T-cell (primary cell): ENCODE measurements at regions not wholly inside any gene's neighbourhood (a gene's known extent, or its start where the extent isn't known, plus 50 kb on each side); places are given as distances from the start of the nearest gene placed in this dataset.

Source experiments
- ATAC-seq, 4 experiments: fragments of 200-7000 bp in 3 of 4; fragments of 150-1000 bp in 1 of 4; cut with Tn5 transposase; replicated peaks in 1 of 4; 1 replicate in 3 of 4; 2 replicates in 1 of 4; pipeline ENCODE4 v1.10.0; 2021; ENCODE audit warnings: moderate library complexity in 3 of 4, mild to moderate bottlenecking in 2 of 4, moderate number of reproducible peaks in 1 of 4
- CTCF ChIA-PET, 2 donors: fragments of 300-600 bp; sonication (Branson Sonifier 250); formaldehyde crosslinking; loops; one replicate each; lab custom pipeline; 2022; ENCODE audit warnings: antibody characterized with exemption in 2 of 2; lab: Charles Lee
- POLR2A ChIA-PET, 2 donors: fragments of 300-600 bp; sonication (Branson Sonifier 250); formaldehyde crosslinking; loops; one replicate each; lab custom pipeline; 2022; ENCODE audit warnings: antibody characterized with exemption in 2 of 2; lab: Charles Lee
- DNase-seq, 35 experiments: peaks; one replicate each; pipeline versions ENCODE4 v3.0.0 to v3.0.0-alpha.2; 2013 to 2023
- H3K27ac ChIP-seq: one replicate; pipeline ENCODE4 v1.5.1; 2013; ENCODE audit warnings: low read length
- H3K27me3 ChIP-seq, 2 experiments: replicated peaks in 1 of 2; 1 replicate in 1 of 2; 2 replicates in 1 of 2; pipeline versions ENCODE4 v1.6.1 to v1.7.0; 2013; ENCODE audit warnings: low read length in 1 of 2, mixed read lengths in 1 of 2; ENCODE audit not compliant: control insufficient read depth in 2 of 2, insufficient read depth in 2 of 2; ENCODE audit errors: extremely low read depth in 1 of 2
- H3K36me3 ChIP-seq, 2 donors: 1 replicate in 1 of 2; 2 replicates in 1 of 2; pipeline versions ENCODE4 v1.6.1 to v1.7.0; 2013; ENCODE audit warnings: low read length in 1 of 2; ENCODE audit not compliant: control insufficient read depth in 2 of 2, insufficient read depth in 1 of 2; ENCODE audit errors: extremely low read depth in 1 of 2
- H3K4me1 ChIP-seq, 2 experiments: 1 replicate in 1 of 2; 2 replicates in 1 of 2; pipeline versions ENCODE4 v1.6.1 to v1.7.0; 2013; ENCODE audit warnings: low read length in 2 of 2, mixed read lengths in 1 of 2; ENCODE audit not compliant: insufficient read depth in 2 of 2, control insufficient read depth in 1 of 2; ENCODE audit errors: extremely low read depth in 1 of 2
- H3K4me3 ChIP-seq, 2 donors: 1 replicate in 1 of 2; 2 replicates in 1 of 2; pipeline versions ENCODE4 v1.5.1 to v1.7.0; 2013; ENCODE audit warnings: mild to moderate bottlenecking in 2 of 2, low read length in 1 of 2, moderate library complexity in 1 of 2; ENCODE audit not compliant: control insufficient read depth in 1 of 2; ENCODE audit errors: extremely low read depth in 1 of 2
- H3K9me3 ChIP-seq: 2 replicates; pipeline ENCODE4 v1.7.0; 2013
- H3K27ac Mint-ChIP-seq, 2 donors: one replicate each; pipeline ENCODE4 v1.8.0; 2020 to 2021; ENCODE audit warnings: mild to moderate bottlenecking in 2 of 2, mixed read lengths in 2 of 2
- H3K27me3 Mint-ChIP-seq, 2 donors: one replicate each; pipeline ENCODE4 v1.8.0; 2021 to 2022; ENCODE audit warnings: mixed read lengths in 2 of 2
- H3K36me3 Mint-ChIP-seq: one replicate; pipeline ENCODE4 v1.8.0; 2021; ENCODE audit warnings: mixed read lengths
- H3K4me1 Mint-ChIP-seq, 3 donors: one replicate each; pipeline ENCODE4 v1.8.0; 2020 to 2022; ENCODE audit warnings: mixed read lengths in 3 of 3, mild to moderate bottlenecking in 1 of 3
- H3K4me3 Mint-ChIP-seq, 3 donors: one replicate each; pipeline ENCODE4 v1.8.0; 2020 to 2022; ENCODE audit warnings: mild to moderate bottlenecking in 3 of 3, mixed read lengths in 3 of 3, moderate library complexity in 3 of 3
- H3K9me3 Mint-ChIP-seq, 3 donors: one replicate each; pipeline ENCODE4 v1.8.0; 2020 to 2022; ENCODE audit warnings: mixed read lengths in 3 of 3
- WGBS: methylation state at CpG from one replicate; pipeline ENCODE4 v1.1.5; 2013; ENCODE audit warnings: missing lambda C conversion rate; ENCODE audit not compliant: insufficient coverage; 5-methylcytosine and 5-hydroxymethylcytosine counted together

DNA sequence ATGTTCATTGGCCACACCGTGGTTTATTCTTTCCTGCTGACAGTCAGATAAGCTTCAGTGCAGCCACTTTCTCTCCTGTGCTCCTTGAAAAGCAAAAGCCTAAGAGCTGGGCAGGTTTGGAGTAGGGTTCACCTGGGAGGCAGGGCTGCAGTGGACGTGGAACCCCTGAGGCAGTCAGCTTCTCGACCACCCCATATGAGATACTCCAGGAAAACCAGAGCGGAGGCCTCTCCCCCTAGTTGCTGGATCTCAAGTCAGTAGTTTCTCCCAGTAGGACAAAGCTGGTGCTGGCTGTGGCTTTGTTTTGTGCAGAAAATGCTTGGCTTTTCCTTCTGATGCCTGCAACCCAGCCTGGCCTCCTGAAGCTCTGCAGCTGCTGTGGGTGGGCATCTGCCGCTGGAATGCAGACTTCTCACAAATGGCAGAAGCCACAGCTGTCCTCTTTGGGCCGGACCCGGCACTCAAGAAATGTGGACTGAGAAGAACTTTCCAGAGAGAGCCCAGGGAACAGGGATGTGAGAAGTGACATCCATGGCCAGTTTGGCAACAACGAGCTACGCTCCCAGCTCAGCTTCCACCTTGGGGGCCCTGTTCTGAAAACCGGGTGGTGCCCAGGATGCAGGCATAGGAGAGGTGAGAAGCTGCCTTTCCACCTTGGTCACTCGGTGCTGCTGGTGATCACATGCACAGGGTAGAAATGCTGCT lies 276.6 kb upstream of the TCERG1L start:
- Mint-ChIP-seq H3K36me3 (no peaks in the 10 kb centered on the region), H3K4me1 (no peaks in the 10 kb centered on the region), H3K9me3 (peaks cover 0 to 2% (median 0%) of the 10 kb centered on the region in 3 donors), H3K27me3 (peaks cover 6 to 10% of the 10 kb centered on the region in 2 donors), H3K27ac (no peak overlapping the region), H3K4me3 (no peak overlapping the region)
- ATAC-seq: no peak
- Histone ChIP-seq H3K9me3 (no peaks in the 10 kb centered on the region), H3K36me3 (no peaks in the 10 kb centered on the region), H3K27ac (no peak overlapping the region), H3K4me1 (no peaks in the 10 kb centered on the region), H3K4me3 (no peak overlapping the region), H3K27me3 (peaks cover 0 to 3% of the 10 kb centered on the region in 2 experiments)
- ChIA-PET CTCF (no interaction called here), POLR2A (no interaction called here)
- WGBS: 83% methylated on average over 5 of the region's 11 CpGs
- DNase-seq: no peak

GRCh38 chr10:131588704-131589220 lies 277.2 kb upstream of the TCERG1L start:
- Mint-ChIP-seq H3K4me3 (no peak overlapping the region), H3K27ac (no peak overlapping the region), H3K9me3 (peaks cover 0 to 2% (median 0%) of the 10 kb centered on the region in 3 donors), H3K36me3 (no peaks in the 10 kb centered on the region), H3K27me3 (peaks cover 6 to 10% of the 10 kb centered on the region in 2 donors), H3K4me1 (no peaks in the 10 kb centered on the region)
- H3K27me3 ChIP-seq: peaks cover 0 to 3% of the 10 kb centered on the region in 2 experiments
- CTCF ChIA-PET: no interaction called here
- 72% methylated on average over 10 of the region's 11 CpGs for WGBS
- no peaks in the 10 kb centered on the region for H3K9me3 ChIP-seq
- no peaks in the 10 kb centered on the region for H3K4me1 ChIP-seq
- no peak overlapping the region for H3K27ac ChIP-seq
- H3K4me3 ChIP-seq: no peak overlapping the region
- DNase-seq (no peak), ATAC-seq (no peak)
- POLR2A ChIA-PET: no interaction called here
- H3K36me3 ChIP-seq: no peaks in the 10 kb centered on the region

DNA sequence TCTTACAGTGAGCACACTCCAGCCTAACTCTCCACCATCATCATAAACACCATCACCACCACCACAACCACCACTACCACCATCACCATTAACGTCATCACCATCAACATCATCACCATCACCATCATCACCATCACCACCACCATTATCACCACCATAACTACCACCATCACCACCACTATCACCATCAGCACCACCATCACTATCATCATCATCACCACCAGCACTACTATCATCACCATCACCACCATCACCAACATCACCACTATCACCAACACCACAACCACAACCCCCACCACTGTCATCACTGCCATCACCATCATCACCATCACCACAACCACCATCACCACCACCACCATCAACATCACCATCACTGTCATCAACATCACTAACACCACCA lies 279.0 kb upstream of the TCERG1L start:
- H3K4me1 ChIP-seq: no peaks in the 10 kb centered on the region
- H3K4me3 ChIP-seq: no peak overlapping the region
- H3K27ac ChIP-seq: no peak overlapping the region
- WGBS: 40% methylated on average over 1 of the region's 1 CpG
- Mint-ChIP-seq H3K9me3 (peaks cover 0 to 2% (median 0%) of the 10 kb centered on the region in 3 donors), H3K36me3 (no peaks in the 10 kb centered on the region), H3K4me3 (no peak overlapping the region), H3K27ac (no peak overlapping the region), H3K4me1 (no peaks in the 10 kb centered on the region), H3K27me3 (peaks cover 4 to 7% of the 10 kb centered on the region in 2 donors)
- peaks cover 0 to 3% of the 10 kb centered on the region in 2 experiments for H3K27me3 ChIP-seq
- POLR2A ChIA-PET: no interaction called here
- H3K36me3 ChIP-seq: no peaks in the 10 kb centered on the region
- DNase-seq (no peak), ATAC-seq (no peak)
- CTCF ChIA-PET: no interaction called here
- no peaks in the 10 kb centered on the region for H3K9me3 ChIP-seq

- Histone ChIP-seq H3K27ac (no peak overlapping the region), H3K9me3 (no peaks in the 10 kb centered on the region), H3K4me3 (no peak overlapping the region), H3K27me3 (no peaks in the 10 kb centered on the region), H3K36me3 (no peaks in the 10 kb centered on the region), H3K4me1 (no peaks in the 10 kb centered on the region)
- Mint-ChIP-seq H3K4me1 (no peaks in the 10 kb centered on the region), H3K4me3 (no peak overlapping the region), H3K27me3 (no peaks in the 10 kb centered on the region), H3K27ac (no peak overlapping the region), H3K9me3 (peaks cover 0 to 2% (median 0%) of the 10 kb centered on the region in 3 donors), H3K36me3 (no peaks in the 10 kb centered on the region)
- ATAC-seq (no peak), DNase-seq (no peak)
- ChIA-PET CTCF (no interaction called here), POLR2A (no interaction called here)
These were observed 280.4 kb upstream of the TCERG1L start for GRCh38 chr10:131591936-131592335.

GRCh38 chr10:131609176-131609575 lies 291.6 kb upstream of the PPP2R2D start:
- Histone ChIP-seq H3K4me1 (no peaks in the 10 kb centered on the region), H3K27me3 (peaks cover 0 to 5% of the 10 kb centered on the region in 2 experiments), H3K36me3 (no peaks in the 10 kb centered on the region), H3K4me3 (no peak overlapping the region), H3K27ac (no peak overlapping the region), H3K9me3 (peaks cover 3% of the 10 kb centered on the region)
- H3K9me3 Mint-ChIP-seq: peaks cover 8 to 14% (median 13%) of the 10 kb centered on the region in 3 donors
- no peaks in the 10 kb centered on the region for H3K36me3 Mint-ChIP-seq
- peaks cover 5 to 14% of the 10 kb centered on the region in 2 donors for H3K27me3 Mint-ChIP-seq
- no peak for DNase-seq
- H3K4me3 Mint-ChIP-seq: no peak overlapping the region
- H3K27ac Mint-ChIP-seq: no peak overlapping the region
- WGBS: 74% methylated on average over 9 of the region's 12 CpGs
- ATAC-seq: no peak
- ChIA-PET POLR2A (no interaction called here), CTCF (no interaction called here)
- no peaks in the 10 kb centered on the region for H3K4me1 Mint-ChIP-seq

DNA sequence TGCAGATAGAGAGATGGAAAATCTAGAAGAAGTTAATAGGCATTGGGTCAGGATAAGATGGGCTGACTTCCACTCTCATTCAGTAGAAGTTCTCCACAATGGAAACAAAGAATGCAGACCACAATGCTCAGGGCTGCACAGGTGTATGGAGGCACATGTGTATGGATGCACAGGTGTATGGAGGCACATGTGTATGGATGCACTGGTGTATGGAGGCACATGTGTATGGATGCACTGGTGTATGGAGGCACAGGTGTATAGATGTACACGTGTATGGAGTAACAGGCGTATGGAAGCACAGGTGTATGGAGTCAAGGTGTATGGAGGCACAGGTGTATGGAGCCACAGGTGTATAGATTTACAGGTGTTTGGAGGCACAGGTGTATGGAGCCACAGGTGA lies 285.7 kb upstream of the PPP2R2D start:
- ATAC-seq (no peak), DNase-seq (no peak)
- no peaks in the 10 kb centered on the region for H3K36me3 ChIP-seq
- no peak overlapping the region for H3K4me3 Mint-ChIP-seq
- H3K9me3 ChIP-seq: no peaks in the 10 kb centered on the region
- H3K9me3 Mint-ChIP-seq: peaks cover 0 to 4% (median 0%) of the 10 kb centered on the region in 3 donors
- 87% methylated on average over 2 of the region's 2 CpGs for WGBS
- ChIA-PET POLR2A (no interaction called here), CTCF (no interaction called here)
- H3K36me3 Mint-ChIP-seq: no peaks in the 10 kb centered on the region
- H3K27ac Mint-ChIP-seq: no peak overlapping the region
- peaks cover 0 to 29% of the 10 kb centered on the region in 2 experiments for H3K27me3 ChIP-seq
- H3K4me3 ChIP-seq: no peak overlapping the region
- no peaks in the 10 kb centered on the region for H3K4me1 ChIP-seq
- H3K27ac ChIP-seq: no peak overlapping the region
- peaks cover 13 to 24% of the 10 kb centered on the region in 2 donors for H3K27me3 Mint-ChIP-seq
- no peaks in the 10 kb centered on the region for H3K4me1 Mint-ChIP-seq
